ENCODE measurements at regions not wholly inside any gene's neighbourhood (a gene's known extent, or its start where the extent isn't known, plus 50 kb on each side); places are given as distances from the start of the nearest gene placed in this dataset.

GRCh38 chrX:115988825-115989224 is 181.7 kb upstream of the AGTR2 start:
- no peak for TF ChIP-seq POLR2AphosphoS5 (IDR thresholded peaks at IDR 0.05)
- intact Hi-C loops (cut with DNase I): loop anchor here (10.0 kb wide), 1 partner anchor 54 kb away; no protein-coding TSS in a partner anchor
- DNase-seq: no peak
- H3K27ac ChIP-seq: no peak overlapping the region
- 13 to 25% methylated on average over 3 of the region's 3 CpGs for WGBS, 2 donors
- no peaks in the 10 kb centered on the region for H3K36me3 ChIP-seq
- H3K4me1 ChIP-seq: peaks cover 0 to 6% (median 0%) of the 10 kb centered on the region in 4 donors
- no peaks in the 10 kb centered on the region for H3K27me3 ChIP-seq
- no peaks in the 10 kb centered on the region for H3K9me3 ChIP-seq
- no peak overlapping the region for H3K4me3 ChIP-seq

GRCh38 chrX:115989686-115990085 is 180.9 kb upstream of the AGTR2 start:
- Histone ChIP-seq H3K4me1 (peaks cover 0 to 6% (median 0%) of the 10 kb centered on the region in 4 donors), H3K9me3 (no peaks in the 10 kb centered on the region), H3K36me3 (no peaks in the 10 kb centered on the region), H3K4me3 (no peak overlapping the region), H3K27ac (no peak overlapping the region), H3K27me3 (no peaks in the 10 kb centered on the region)
- no peak for TF ChIP-seq POLR2AphosphoS5 (IDR thresholded peaks at IDR 0.05)
- TF ChIP-seq EP300 (IDR thresholded peaks at IDR 0.05): no peak
- no peak for TF ChIP-seq CTCF (IDR thresholded peaks at IDR 0.05)
- no peak for TF ChIP-seq POLR2A (IDR thresholded peaks at IDR 0.05)
- intact Hi-C loops (cut with DNase I): loop anchor here (10.0 kb wide), 1 partner anchor 55 kb away; no protein-coding TSS in a partner anchor
- DNase-seq: no peak
- 0 to 48% methylated on average over 1 of the region's 1 CpG for WGBS, 2 donors

GRCh38 chrX:116009346-116009745 is 161.2 kb upstream of the AGTR2 start:
- no peak overlapping the region for H3K27ac ChIP-seq
- no peak overlapping the region for H3K4me3 ChIP-seq
- 81 to 97% methylated on average over 1 of the region's 1 CpG for WGBS, 2 donors
- H3K9me3 ChIP-seq: no peaks in the 10 kb centered on the region
- no peaks in the 10 kb centered on the region for H3K36me3 ChIP-seq
- DNase-seq: no peak
- TF ChIP-seq CTCF (IDR thresholded peaks at IDR 0.05) (no peak), EP300 (IDR thresholded peaks at IDR 0.05) (no peak), POLR2A (IDR thresholded peaks at IDR 0.05) (no peak), POLR2AphosphoS5 (IDR thresholded peaks at IDR 0.05) (no peak)
- peaks cover 0 to 14% (median 3%) of the 10 kb centered on the region in 4 donors for H3K4me1 ChIP-seq
- intact Hi-C loops (cut with DNase I): no loop called here
- H3K27me3 ChIP-seq: no peaks in the 10 kb centered on the region

- 2 to 3% methylated on average over 8 of the region's 8 CpGs for WGBS, 2 donors
- no peak for TF ChIP-seq EP300 (IDR thresholded peaks at IDR 0.05)
- TF ChIP-seq CTCF (IDR thresholded peaks at IDR 0.05): no peak
- no peak for TF ChIP-seq POLR2A (IDR thresholded peaks at IDR 0.05)
- TF ChIP-seq POLR2AphosphoS5 (IDR thresholded peaks at IDR 0.05): no peak
- Histone ChIP-seq H3K4me3 (peak overlapping the region in 1 of 4 donors; percentile 12), H3K9me3 (no peaks in the 10 kb centered on the region), H3K4me1 (peaks cover 0 to 14% (median 3%) of the 10 kb centered on the region in 4 donors), H3K27ac (peak overlapping the region in 2 of 4 donors; percentile 4 to 35), H3K27me3 (no peaks in the 10 kb centered on the region), H3K36me3 (no peaks in the 10 kb centered on the region)
- intact Hi-C loops (cut with DNase I): no loop called here
- DNase-seq: no peak
Measured at GRCh38 chrX:116009861-116010710, 160.5 kb upstream of the AGTR2 start.

- peaks cover 0 to 14% (median 3%) of the 10 kb centered on the region in 4 donors for H3K4me1 ChIP-seq
- DNase-seq: no peak
- 84 to 85% methylated on average over 5 of the region's 5 CpGs for WGBS, 2 donors
- TF ChIP-seq CTCF (IDR thresholded peaks at IDR 0.05) (no peak), POLR2AphosphoS5 (IDR thresholded peaks at IDR 0.05) (no peak)
- intact Hi-C loops (cut with DNase I): no loop called here
- H3K4me3 ChIP-seq: no peak overlapping the region
- H3K36me3 ChIP-seq: no peaks in the 10 kb centered on the region
- no peaks in the 10 kb centered on the region for H3K9me3 ChIP-seq
- no peak overlapping the region for H3K27ac ChIP-seq
- no peaks in the 10 kb centered on the region for H3K27me3 ChIP-seq
Measured at GRCh38 chrX:116010939-116011338, 159.6 kb upstream of the AGTR2 start.

All from sigmoid colon (tissue), 6 donors.